Heart left ventricle (tissue), 16 donors: ENCODE measurements at regions not wholly inside any gene's neighbourhood (a gene's known extent, or its start where the extent isn't known, plus 50 kb on each side); places are given as distances from the start of the nearest gene placed in this dataset.

Experiments used
- ATAC-seq, 4 donors: fragments of 200-7000 bp; cut with Tn5 transposase; one replicate each; pipeline ENCODE4 v1.9.1; 2020 to 2022; ENCODE audit warnings: moderate library complexity in 4 of 4, mild to moderate bottlenecking in 3 of 4, moderate number of reproducible peaks in 1 of 4
- DNase-seq, 5 donors: peaks; one replicate each; pipeline ENCODE4 v3.0.0-alpha.2; 2020
- H3K27ac ChIP-seq, 12 donors: fragments of 200-600 bp; sonication (generic) in 4 of 12; one replicate each; pipeline versions ENCODE4 v1.5.0 to v1.8.0; 2016 to 2022; ENCODE audit warnings: mild to moderate bottlenecking in 2 of 12
- H3K27me3 ChIP-seq, 9 donors: fragments of 200-600 bp; sonication (generic) in 2 of 9; one replicate each; pipeline versions ENCODE4 v1.5.1 to v1.8.0; 2016 to 2022; ENCODE audit warnings: mild to moderate bottlenecking in 3 of 9
- H3K36me3 ChIP-seq, 9 donors: fragments of 200-600 bp; sonication (generic) in 2 of 9; one replicate each; pipeline versions ENCODE4 v1.5.0 to v1.8.0; 2018 to 2022; ENCODE audit warnings: mild to moderate bottlenecking in 2 of 9
- H3K4me1 ChIP-seq, 12 donors: fragments of 200-600 bp; sonication (generic) in 4 of 12; one replicate each; pipeline versions ENCODE4 v1.5.0 to v1.8.0; 2016 to 2022; ENCODE audit warnings: mild to moderate bottlenecking in 3 of 12
- H3K4me3 ChIP-seq, 12 donors: fragments of 200-600 bp; sonication (generic) in 4 of 12; one replicate each; pipeline versions ENCODE4 v1.5.0 to v1.8.0; 2017 to 2022; ENCODE audit warnings: mild to moderate bottlenecking in 9 of 12, moderate library complexity in 4 of 12
- H3K9me3 ChIP-seq, 12 donors: fragments of 200-600 bp; sonication (generic) in 4 of 12; one replicate each; pipeline versions ENCODE4 v1.5.0 to v1.8.0; 2016 to 2022; ENCODE audit warnings: mild to moderate bottlenecking in 1 of 12
- POLR2A ChIP-seq, 2 donors: fragments of 450-650 bp; IDR thresholded peaks; one replicate each; pipeline ENCODE4 v1.6.1; 2017; ENCODE audit warnings: antibody characterized with exemption in 2 of 2, mild to moderate bottlenecking in 2 of 2, moderate library complexity in 2 of 2
- WGBS, 4 donors: extraction: QIAGEN DNeasy Blood & Tissue Kit in 2 of 4; methylation state at CpG; one replicate each; pipeline versions ENCODE4 v1.1.5 to v1.1.7; 2013 to 2018; 5-methylcytosine and 5-hydroxymethylcytosine counted together
- intact Hi-C, 10 donors: fragments of 100-400 bp; cut with DNase I; formaldehyde crosslinking; loops; one replicate each; pipeline versions ENCODE4 v1.11.1 to v1.14.2; 2022
- TF ChIP-seq, protein P1 (sequence below), 12 donors: fragments of 200-600 bp; sonication (generic) in 4 of 12; IDR thresholded peaks; one replicate each; pipeline versions ENCODE4 v1.5.0 to v1.8.0; 2018 to 2022; ENCODE audit warnings: antibody characterized with exemption in 12 of 12, mild to moderate bottlenecking in 5 of 12
- donor health status: ischemic (EF 13 %, LVEDD 7.1; RV severe dilation, severe dysfunction).
- donor health status: healthy with polysubstance abuse.
- donor health status: DM: no; HTN: yes; CAD: no.
- donor health status: DM: no; HTN: no; CAD: no.
- donor health status: ischemic (EF 25% LVEDD 6.9; RV normal size, moderate dysfunction).
- donor health status: ischemic (EF 25% LVEDD 5.7; RV mildly dilated, moderate dysfunction).
- donor health status: healthy.
- donor health status: DM: yes; HTN: yes; CAD: no.
- donor health status: ischemic (EF 35%, LVEDD 5.7; RV mildly dilated, moderate dysfunction).
- donor health status: nonischemic (EF 11% LVEDD 7.7; RV severe dilation, severe dysfunction).
- donor health status: DM: yes; HTN: yes; CAD: no.
- donor health status: PGD.
- donor health status: ischemic (EF 29% LVEDD 5.4; RV normal size, mild dysfunction).
- donor health status: nonischemic (EF 23%, LVEDD 6.1; RV moderate dilation, normal function).

DNA sequence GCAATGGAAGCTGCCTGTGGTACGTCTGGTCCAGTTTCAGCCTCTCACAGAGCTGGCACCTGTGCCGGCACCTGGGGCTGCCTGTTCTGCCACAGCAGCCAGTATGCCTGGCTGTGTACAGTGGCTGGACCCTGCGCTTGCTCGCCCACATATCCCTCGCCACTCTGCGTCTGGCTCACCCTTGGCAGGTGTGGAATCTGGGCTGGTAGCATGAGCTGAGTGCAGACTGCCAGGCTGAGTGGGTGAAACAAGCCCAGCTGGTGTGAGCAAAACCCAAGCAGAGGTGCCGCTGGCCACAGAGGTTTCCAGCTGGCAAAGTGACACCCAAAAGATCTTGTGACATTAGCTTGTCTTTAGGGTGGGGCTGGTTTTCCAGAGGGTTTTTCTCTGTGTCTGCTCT is 80.7 kb downstream of the ING1 start:
- no peaks in the 10 kb centered on the region for H3K36me3 ChIP-seq
- intact Hi-C loops: no loop called here
- peaks cover 0 to 18% (median 0%) of the 10 kb centered on the region in 9 donors for H3K27me3 ChIP-seq
- peaks cover 0 to 4% (median 0%) of the 10 kb centered on the region in 12 donors for H3K4me1 ChIP-seq
- WGBS, 4 donors: 79 to 89% (median 83%) methylated on average over 4 to 7 of the region's 7 CpGs
- peaks cover 0 to 34% (median 12%) of the 10 kb centered on the region in 12 donors for H3K9me3 ChIP-seq
- no peak for TF ChIP-seq POLR2A (IDR thresholded peaks at IDR 0.05)
- TF ChIP-seq, protein P1, sequence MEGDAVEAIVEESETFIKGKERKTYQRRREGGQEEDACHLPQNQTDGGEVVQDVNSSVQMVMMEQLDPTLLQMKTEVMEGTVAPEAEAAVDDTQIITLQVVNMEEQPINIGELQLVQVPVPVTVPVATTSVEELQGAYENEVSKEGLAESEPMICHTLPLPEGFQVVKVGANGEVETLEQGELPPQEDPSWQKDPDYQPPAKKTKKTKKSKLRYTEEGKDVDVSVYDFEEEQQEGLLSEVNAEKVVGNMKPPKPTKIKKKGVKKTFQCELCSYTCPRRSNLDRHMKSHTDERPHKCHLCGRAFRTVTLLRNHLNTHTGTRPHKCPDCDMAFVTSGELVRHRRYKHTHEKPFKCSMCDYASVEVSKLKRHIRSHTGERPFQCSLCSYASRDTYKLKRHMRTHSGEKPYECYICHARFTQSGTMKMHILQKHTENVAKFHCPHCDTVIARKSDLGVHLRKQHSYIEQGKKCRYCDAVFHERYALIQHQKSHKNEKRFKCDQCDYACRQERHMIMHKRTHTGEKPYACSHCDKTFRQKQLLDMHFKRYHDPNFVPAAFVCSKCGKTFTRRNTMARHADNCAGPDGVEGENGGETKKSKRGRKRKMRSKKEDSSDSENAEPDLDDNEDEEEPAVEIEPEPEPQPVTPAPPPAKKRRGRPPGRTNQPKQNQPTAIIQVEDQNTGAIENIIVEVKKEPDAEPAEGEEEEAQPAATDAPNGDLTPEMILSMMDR (IDR thresholded peaks at IDR 0.05): no peak
- H3K4me3 ChIP-seq: no peak overlapping the region
- DNase-seq (no peak), ATAC-seq (no peak)
- no peak overlapping the region for H3K27ac ChIP-seq

- TF ChIP-seq, protein P1 (IDR thresholded peaks at IDR 0.05): no peak
- no peak for TF ChIP-seq POLR2A (IDR thresholded peaks at IDR 0.05)
- intact Hi-C loops: no loop called here
- ATAC-seq: no peak
Measured at GRCh38 chr13:110797230-110797877, 83.9 kb downstream of the ING1 start.

GRCh38 chr13:110798081-110798994 is 84.8 kb downstream of the ING1 start:
- Histone ChIP-seq H3K36me3 (no peaks in the 10 kb centered on the region), H3K27ac (peak overlapping the region in 8 of 12 donors; percentile 71 to 90 (median 86)), H3K27me3 (peaks cover 0 to 34% (median 5%) of the 10 kb centered on the region in 9 donors), H3K4me1 (peaks cover 0 to 11% (median 0%) of the 10 kb centered on the region in 12 donors), H3K4me3 (no peak overlapping the region), H3K9me3 (peaks cover 0 to 4% (median 0%) of the 10 kb centered on the region in 12 donors)
- DNase-seq (no peak), ATAC-seq (no peak)
- WGBS, 4 donors: 80 to 88% (median 86%) methylated on average over 18 of the region's 18 CpGs
- TF ChIP-seq, protein P1 (IDR thresholded peaks at IDR 0.05): no peak
- no peak for TF ChIP-seq POLR2A (IDR thresholded peaks at IDR 0.05)
- intact Hi-C loops: no loop called here

More at GRCh38 chr13:110797230-110797877, 83.9 kb downstream of the ING1 start:
- H3K4me1 ChIP-seq: peaks cover 0 to 11% (median 0%) of the 10 kb centered on the region in 12 donors
- H3K27ac ChIP-seq: no peak overlapping the region
- peaks cover 0 to 31% (median 5%) of the 10 kb centered on the region in 9 donors for H3K27me3 ChIP-seq
- no peaks in the 10 kb centered on the region for H3K36me3 ChIP-seq
- 62 to 66% (median 63%) methylated on average over 9 of the region's 9 CpGs for WGBS, 4 donors
- DNase-seq: no peak
- no peak overlapping the region for H3K4me3 ChIP-seq
- H3K9me3 ChIP-seq: peaks cover 0 to 9% (median 0%) of the 10 kb centered on the region in 12 donors
